ENCODE measurements at regions not wholly inside any gene's neighbourhood (a gene's known extent, or its start where the extent isn't known, plus 50 kb on each side); places are given as distances from the start of the nearest gene placed in this dataset.

- TF ChIP-seq CTCF (IDR thresholded peaks at IDR 0.05) (no peak), POLR2AphosphoS5 (IDR thresholded peaks at IDR 0.05; ENCODE audit: low read depth, low read length) (no peak), TCF7L2 (IDR thresholded peaks at IDR 0.05; ENCODE audit: low read depth, low read length) (no peak), REST (IDR thresholded peaks at IDR 0.05; ENCODE audit: insufficient read depth in 1 of 2, low read depth in 2 of 2, low read length in 1 of 2) (no peak), SIN3A (IDR thresholded peaks at IDR 0.05; ENCODE audit: borderline replicate concordance, insufficient read depth, low read depth, low read length) (no peak)
- H3K9me3 ChIP-seq (ENCODE audit: control insufficient read depth, insufficient read depth, low read depth, low read length), result no peaks in the 10 kb centered on the region
- DNase-seq (ENCODE audit: low read depth, low spot score), result no peak
- no peak overlapping the region for H3K27ac ChIP-seq (ENCODE audit: low read length)
- in situ Hi-C loops (cut with HindIII; ENCODE audit: low pct_unique_long_range_greater_than_20kb, low sequenced_read_pairs), result no loop called here
- H3K4me3 ChIP-seq (ENCODE audit: low read depth in 2 of 2, low read length in 2 of 2), result no peak overlapping the region
- ChIA-PET POLR2A (no interaction called here), CTCF (no interaction called here)
- no peaks in the 10 kb centered on the region for H3K4me1 ChIP-seq (ENCODE audit: control insufficient read depth, insufficient read depth, low read length)
- H3K36me3 ChIP-seq (ENCODE audit: control insufficient read depth, insufficient read depth, low read length), result no peaks in the 10 kb centered on the region
- no peaks in the 10 kb centered on the region for H3K27me3 ChIP-seq (ENCODE audit: control insufficient read depth, insufficient read depth, low read length)
- no TSS peak for BruUV-seq (replicated peaks)
- ATAC-seq, result no peak
- intact Hi-C loops (cut with micrococcal nuclease; ENCODE audit: unreplicated experiment), result no loop called here
Observed at GRCh38 chr4:189785257-189785656, 155.4 kb upstream of the FRG1 start.

GRCh38 chr4:189786447-189786846 is 154.2 kb upstream of the FRG1 start:
- in situ Hi-C loops (cut with HindIII; ENCODE audit: low pct_unique_long_range_greater_than_20kb, low sequenced_read_pairs), result no loop called here
- intact Hi-C loops (cut with micrococcal nuclease; ENCODE audit: unreplicated experiment), result no loop called here
- Histone ChIP-seq H3K9me3 (ENCODE audit: control insufficient read depth, insufficient read depth, low read depth, low read length) (no peaks in the 10 kb centered on the region), H3K4me1 (ENCODE audit: control insufficient read depth, insufficient read depth, low read length) (no peaks in the 10 kb centered on the region), H3K27ac (ENCODE audit: low read length) (no peak overlapping the region), H3K27me3 (ENCODE audit: control insufficient read depth, insufficient read depth, low read length) (no peaks in the 10 kb centered on the region), H3K36me3 (ENCODE audit: control insufficient read depth, insufficient read depth, low read length) (no peaks in the 10 kb centered on the region), H3K4me3 (ENCODE audit: low read depth in 2 of 2, low read length in 2 of 2) (no peak overlapping the region)
- DNase-seq (ENCODE audit: low read depth, low spot score) (no peak), ATAC-seq (no peak)
- ChIA-PET POLR2A (no interaction called here), CTCF (no interaction called here)
- BruUV-seq (replicated peaks), result no TSS peak
- no peak for TF ChIP-seq CTCF (IDR thresholded peaks at IDR 0.05)
- no peak for TF ChIP-seq POLR2AphosphoS5 (IDR thresholded peaks at IDR 0.05; ENCODE audit: low read depth, low read length)
- no peak for TF ChIP-seq TCF7L2 (IDR thresholded peaks at IDR 0.05; ENCODE audit: low read depth, low read length)
- no peak for TF ChIP-seq SIN3A (IDR thresholded peaks at IDR 0.05; ENCODE audit: borderline replicate concordance, insufficient read depth, low read depth, low read length)
